ENCODE measurements at regions not wholly inside any gene's neighbourhood (a gene's known extent, or its start where the extent isn't known, plus 50 kb on each side); places are given as distances from the start of the nearest gene placed in this dataset.
"Not testable (repeated sequence)": the region's sequence is repeated elsewhere in the genome, so short reads cannot be mapped to it uniquely, and the experiment has no call there.

- DNase-seq (ENCODE audit: extremely low read depth, low read depth, low spot score): no peak
Observed at GRCh38 chr16:80263181-80263823, 277.5 kb upstream of the DYNLRB2 start.

DNA sequence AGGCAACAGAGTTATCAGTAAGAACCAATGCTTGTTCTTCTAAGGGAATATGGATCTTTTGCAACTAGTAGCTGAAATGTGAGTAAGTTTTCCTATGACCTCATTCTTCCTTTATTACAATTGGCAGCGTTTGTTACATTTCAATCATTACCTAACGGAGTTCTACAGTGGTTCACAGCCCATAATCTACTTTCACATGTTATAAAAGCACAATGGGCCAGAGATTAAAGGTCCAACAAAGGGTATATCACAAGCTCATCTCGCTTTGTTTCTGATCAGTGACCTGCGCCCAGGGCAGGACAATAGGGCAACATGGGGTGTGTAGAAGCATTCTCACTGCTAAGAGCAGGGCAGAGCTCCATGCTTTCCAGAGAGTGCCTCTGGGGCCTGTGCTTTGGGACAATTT is 279.9 kb upstream of the DYNLRB2 start:
- no peak for DNase-seq (ENCODE audit: extremely low read depth, low read depth, low spot score)

GRCh38 chr16:80259290-80259805 is 281.4 kb upstream of the DYNLRB2 start:
- no peak for DNase-seq (ENCODE audit: extremely low read depth, low read depth, low spot score)

- DNase-seq (ENCODE audit: extremely low read depth, low read depth, low spot score): no peak
Observed at GRCh38 chr16:80258407-80258806, 282.4 kb upstream of the DYNLRB2 start.

- no peak for DNase-seq (ENCODE audit: extremely low read depth, low read depth, low spot score)
Observed at GRCh38 chr16:80254970-80255369, 285.8 kb upstream of the DYNLRB2 start.

DNA sequence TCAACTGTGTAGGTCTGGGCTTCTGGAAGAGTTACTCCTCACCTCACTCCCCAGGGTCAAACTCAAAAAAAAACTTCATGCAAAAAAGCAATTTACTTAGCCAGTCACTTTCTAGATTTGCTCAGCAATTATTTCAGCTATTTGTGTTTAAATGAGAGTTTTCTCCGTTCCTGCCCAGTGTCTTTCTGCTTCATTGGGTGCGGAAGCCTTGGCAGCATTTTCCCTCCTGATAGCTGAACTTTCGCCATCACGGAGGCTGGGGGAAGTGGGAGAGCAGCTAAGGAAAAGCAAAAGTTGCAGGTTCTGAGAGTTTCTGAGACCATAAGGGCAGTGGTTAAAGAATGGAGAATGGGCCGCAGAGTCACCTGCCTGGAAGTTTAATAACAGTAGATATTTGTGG is 287.1 kb upstream of the DYNLRB2 start:
- no peak for DNase-seq (ENCODE audit: extremely low read depth, low read depth, low spot score)

- DNase-seq (ENCODE audit: extremely low read depth, low read depth, low spot score): no peak
Observed at GRCh38 chr16:80250381-80250780, 290.4 kb upstream of the DYNLRB2 start.

- not testable (repeated sequence) for DNase-seq (ENCODE audit: extremely low read depth, low read depth, low spot score)
Observed at GRCh38 chr16:80243303-80243702, 297.5 kb upstream of the DYNLRB2 start.

- not testable (repeated sequence) for DNase-seq (ENCODE audit: extremely low read depth, low read depth, low spot score)
Observed at GRCh38 chr16:80242279-80242678, 298.5 kb upstream of the DYNLRB2 start.

DNA sequence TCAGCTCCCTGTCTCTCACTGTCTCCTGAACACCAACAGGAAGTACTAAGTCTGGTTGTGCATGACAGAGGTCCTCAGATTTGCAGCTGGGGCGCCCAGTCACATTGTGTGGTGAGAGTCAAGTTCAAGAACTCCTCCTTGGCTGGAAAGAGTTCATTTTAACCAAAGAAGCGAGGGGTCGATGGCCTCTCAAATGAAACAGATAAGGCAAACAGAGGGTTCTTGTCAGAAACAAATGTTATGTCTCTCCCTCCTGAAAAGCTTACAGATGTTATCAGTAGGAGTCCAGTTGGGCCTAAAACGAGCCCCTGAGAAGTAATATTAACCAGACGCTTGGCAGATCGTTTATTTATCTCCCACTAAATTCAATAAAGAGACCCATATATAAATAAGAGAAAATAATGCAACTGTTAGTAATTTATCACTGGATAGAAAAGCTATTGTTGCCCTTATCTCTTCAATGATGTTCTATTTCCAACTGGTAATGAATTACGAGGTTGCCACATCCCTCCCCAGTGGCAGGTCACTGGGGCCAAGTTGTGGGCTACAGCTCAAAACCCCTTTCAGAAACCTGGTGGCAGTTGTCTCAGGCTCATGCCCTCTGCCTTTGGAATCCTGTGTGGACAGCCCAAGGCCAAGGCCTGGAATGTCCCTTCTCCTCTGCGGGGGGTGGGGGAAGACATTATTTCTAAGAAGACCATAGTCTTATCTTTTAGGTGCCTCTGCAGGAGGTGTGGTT is 307.5 kb upstream of the DYNLRB2 start:
- no peak for DNase-seq (ENCODE audit: extremely low read depth, low read depth, low spot score)

- DNase-seq (ENCODE audit: extremely low read depth, low read depth, low spot score): no peak
Observed at GRCh38 chr16:80231888-80232287, 308.9 kb upstream of the DYNLRB2 start.

- no peak for DNase-seq (ENCODE audit: extremely low read depth, low read depth, low spot score)
Observed at GRCh38 chr16:80231121-80231520, 309.7 kb upstream of the DYNLRB2 start.

GRCh38 chr16:80230328-80231120 is 310.3 kb upstream of the DYNLRB2 start:
- no peak for DNase-seq (ENCODE audit: extremely low read depth, low read depth, low spot score)

- no peak for DNase-seq (ENCODE audit: extremely low read depth, low read depth, low spot score)
Observed at GRCh38 chr16:80226499-80226898, 314.3 kb upstream of the DYNLRB2 start.

- no peak for DNase-seq (ENCODE audit: extremely low read depth, low read depth, low spot score)
Observed at GRCh38 chr16:80210787-80211186, 330.0 kb upstream of the DYNLRB2 start.

GRCh38 chr16:80208743-80209142 is 332.1 kb upstream of the DYNLRB2 start:
- no peak for DNase-seq (ENCODE audit: extremely low read depth, low read depth, low spot score)

DNA sequence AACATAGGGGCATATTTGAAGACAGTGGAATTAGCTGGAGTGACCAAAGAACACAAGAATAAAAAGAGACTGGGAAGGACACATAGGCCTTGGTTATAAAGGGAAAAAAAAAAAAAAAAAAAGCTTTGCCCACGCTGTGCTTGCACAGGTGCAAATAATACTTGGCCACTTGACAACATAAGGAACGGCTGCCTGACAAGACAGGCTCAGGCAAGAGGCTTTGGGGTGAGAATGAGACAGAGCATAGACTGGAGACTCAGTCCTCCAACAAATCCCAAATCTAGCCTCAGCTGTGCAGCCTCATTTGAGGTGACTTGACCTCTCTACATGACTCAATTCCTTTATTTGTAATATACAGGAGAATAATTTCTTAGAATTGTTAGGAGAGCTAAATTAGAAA is 332.8 kb upstream of the DYNLRB2 start:
- no peak for DNase-seq (ENCODE audit: extremely low read depth, low read depth, low spot score)

DNA sequence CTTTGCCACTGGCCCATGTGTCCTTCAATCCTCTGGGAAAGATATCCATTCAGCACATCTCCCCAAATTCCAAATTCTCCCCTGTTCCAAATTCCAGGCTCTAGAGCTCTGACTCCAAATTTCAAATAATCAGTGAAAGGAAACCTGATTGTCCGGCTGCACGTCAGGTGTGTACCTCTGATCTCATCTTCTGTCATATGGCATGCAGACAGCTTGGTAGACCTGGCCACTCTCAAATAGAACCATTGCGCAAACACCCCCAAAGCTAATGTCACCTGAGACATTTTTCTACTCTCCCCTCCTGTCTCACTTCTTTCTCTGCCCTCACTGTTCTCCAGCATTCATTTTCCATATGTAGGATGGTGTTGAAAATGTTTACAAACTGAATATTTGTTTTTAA is 337.0 kb upstream of the DYNLRB2 start:
- no peak for DNase-seq (ENCODE audit: extremely low read depth, low read depth, low spot score)

- DNase-seq (ENCODE audit: extremely low read depth, low read depth, low spot score): no peak
Observed at GRCh38 chr16:80202831-80203413, 337.9 kb upstream of the DYNLRB2 start.

GRCh38 chr16:80200079-80200478 is 340.7 kb upstream of the DYNLRB2 start:
- DNase-seq (ENCODE audit: extremely low read depth, low read depth, low spot score): no peak

- no peak for DNase-seq (ENCODE audit: extremely low read depth, low read depth, low spot score)
Observed at GRCh38 chr16:80199614-80200013, 341.2 kb upstream of the DYNLRB2 start.
